KBM-7 (cell line): ENCODE measurements at regions not wholly inside any gene's neighbourhood (a gene's known extent, or its start where the extent isn't known, plus 50 kb on each side); places are given as distances from the start of the nearest gene placed in this dataset.
"Not testable (repeated sequence)": the region's sequence is repeated elsewhere in the genome, so short reads cannot be mapped to it uniquely, and the experiment has no call there.

Source experiments
- DNase-seq: peaks from one replicate; pipeline ENCODE4 v3.0.0-alpha.2; 2015
- in situ Hi-C: fragments of 300-500 bp; cut with MboI; formaldehyde crosslinking; loops from 2 replicates; pipeline ENCODE4 v1.14.3; 2020; ENCODE audit warnings: low sequenced_read_pairs, low pct_unique_long_range_greater_than_20kb, mixed read lengths

GRCh38 chr20:4490045-4490444, 196.2 kb upstream of the PRNP start:
- no peak for DNase-seq
- in situ Hi-C loops = no loop called here

GRCh38 chr20:4488407-4489339, 197.6 kb upstream of the PRNP start:
- no peak for DNase-seq
- in situ Hi-C loops = no loop called here

GRCh38 chr20:4484379-4484997, 201.8 kb upstream of the PRNP start:
- DNase-seq = no peak
- in situ Hi-C loops = no loop called here

- in situ Hi-C loops = no loop called here
These were observed 202.3 kb upstream of the PRNP start for GRCh38 chr20:4483961-4484360.

GRCh38 chr20:4483486-4483885, 202.8 kb upstream of the PRNP start:
- in situ Hi-C loops = no loop called here
- DNase-seq = no peak

More at GRCh38 chr20:4483961-4484360, 202.3 kb upstream of the PRNP start:
- no peak for DNase-seq

GRCh38 chr20:4480104-4480503, 206.2 kb upstream of the PRNP start:
- DNase-seq = no peak
- in situ Hi-C loops = no loop called here

- DNase-seq = no peak
- in situ Hi-C loops = no loop called here
These were observed 209.3 kb upstream of the PRNP start for GRCh38 chr20:4476903-4477500.

GRCh38 chr20:4472906-4473305, 213.3 kb upstream of the PRNP start:
- in situ Hi-C loops = no loop called here
- no peak for DNase-seq

- in situ Hi-C loops = no loop called here
- DNase-seq = no peak
These were observed 215.0 kb upstream of the PRNP start for GRCh38 chr20:4471221-4471620.

- no peak for DNase-seq
- in situ Hi-C loops = no loop called here
These were observed 215.9 kb upstream of the PRNP start for GRCh38 chr20:4470375-4470774.

GRCh38 chr20:4469910-4470309, 216.3 kb upstream of the PRNP start:
- no peak for DNase-seq
- in situ Hi-C loops = no loop called here

GRCh38 chr20:4468114-4468513, 218.1 kb upstream of the PRNP start:
- no peak for DNase-seq

GRCh38 chr20:4465855-4466545, 216.9 kb upstream of the ADRA1D start:
- DNase-seq = no peak
- in situ Hi-C loops = no loop called here

More at GRCh38 chr20:4468114-4468513, 218.1 kb upstream of the PRNP start:
- in situ Hi-C loops = no loop called here

GRCh38 chr20:4465212-4465611, 216.1 kb upstream of the ADRA1D start:
- DNase-seq = no peak
- in situ Hi-C loops = no loop called here

- in situ Hi-C loops, DNase-seq: not testable (repeated sequence)
These were observed 213.7 kb upstream of the ADRA1D start for GRCh38 chr20:4462801-4463200.

- in situ Hi-C loops = no loop called here
- no peak for DNase-seq
These were observed 210.0 kb upstream of the ADRA1D start for GRCh38 chr20:4459081-4459480.

GRCh38 chr20:4457566-4458543, 208.8 kb upstream of the ADRA1D start:
- in situ Hi-C loops = no loop called here
- no peak for DNase-seq

GRCh38 chr20:4455996-4456395, 206.9 kb upstream of the ADRA1D start:
- in situ Hi-C loops = no loop called here
- DNase-seq = no peak
